Stimulated activated CD4-positive, alpha-beta T cell treated with anti-CD3 and anti-CD28 coated beads, Interleukin-2, amount 100 ng/mL, for 48 hours (primary cell): ENCODE measurements at regions not wholly inside any gene's neighbourhood (a gene's known extent, or its start where the extent isn't known, plus 50 kb on each side); places are given as distances from the start of the nearest gene placed in this dataset.
"Not testable (repeated sequence)": the region's sequence is repeated elsewhere in the genome, so short reads cannot be mapped to it uniquely, and the experiment has no call there.

Experiments used
- DNase-seq, 2 donors: peaks; one replicate each; pipeline ENCODE4 v3.0.0-alpha.2; 2020

DNA sequence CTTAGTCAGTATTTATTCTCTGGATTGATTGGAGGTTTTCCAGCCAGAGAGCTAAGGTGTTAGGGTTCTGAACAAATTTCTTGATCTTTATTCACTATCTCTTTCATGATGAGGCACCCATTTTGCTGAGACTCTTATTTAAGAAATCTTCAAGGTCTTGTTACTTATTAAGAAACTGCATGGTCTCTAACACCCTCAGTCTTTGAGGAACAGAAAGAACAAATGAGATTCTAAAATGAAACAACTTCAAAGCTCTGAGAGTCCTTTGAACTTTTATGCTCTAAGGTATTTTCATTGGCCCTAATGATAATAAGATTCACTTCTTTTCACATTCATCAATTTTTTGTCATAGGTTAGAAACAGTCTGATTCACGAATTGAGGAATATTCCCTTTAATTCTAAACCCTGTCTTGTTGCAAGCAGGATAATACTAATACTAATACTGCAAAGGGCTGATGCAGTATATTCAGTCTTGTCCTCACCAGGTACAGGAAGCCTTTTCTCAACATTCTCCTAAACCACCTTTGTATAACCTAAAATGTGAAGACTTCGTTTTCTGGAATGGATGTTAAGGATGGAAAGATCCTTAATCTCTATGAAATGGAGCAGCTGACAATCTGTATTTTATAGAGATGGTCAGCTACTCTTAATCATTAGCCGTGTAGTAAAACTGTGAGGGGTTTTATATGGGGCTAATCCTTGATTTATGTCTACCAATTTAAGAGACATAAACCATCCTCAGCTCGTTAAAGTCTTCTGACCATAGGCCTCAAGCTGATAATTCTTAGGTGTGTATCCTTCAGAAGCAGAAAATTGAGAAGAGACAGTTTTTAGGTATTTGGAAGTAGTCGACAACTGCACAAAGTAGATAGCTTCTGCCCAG lies 198.3 kb downstream of the OTOL1 start:
- DNase-seq, result no peak

DNA sequence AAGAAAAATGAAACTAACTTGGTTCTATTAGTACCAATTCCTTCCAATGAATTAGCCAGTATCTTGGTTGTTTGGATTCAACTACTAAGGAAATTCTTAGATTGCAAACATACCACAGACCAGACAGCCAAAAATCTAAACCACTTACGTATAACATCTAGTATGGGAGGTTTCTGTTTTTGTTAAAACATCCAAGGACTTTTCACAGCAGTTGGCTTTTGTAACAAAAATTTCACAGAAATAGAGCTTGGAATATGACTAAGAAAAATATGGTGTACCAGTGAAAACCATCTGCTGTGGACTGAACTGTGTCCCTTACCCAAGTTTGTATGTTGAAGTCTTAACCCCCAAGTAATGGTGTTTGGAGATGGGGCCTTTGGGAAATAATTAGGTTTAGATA lies 199.2 kb downstream of the OTOL1 start:
- no peak for DNase-seq

DNA sequence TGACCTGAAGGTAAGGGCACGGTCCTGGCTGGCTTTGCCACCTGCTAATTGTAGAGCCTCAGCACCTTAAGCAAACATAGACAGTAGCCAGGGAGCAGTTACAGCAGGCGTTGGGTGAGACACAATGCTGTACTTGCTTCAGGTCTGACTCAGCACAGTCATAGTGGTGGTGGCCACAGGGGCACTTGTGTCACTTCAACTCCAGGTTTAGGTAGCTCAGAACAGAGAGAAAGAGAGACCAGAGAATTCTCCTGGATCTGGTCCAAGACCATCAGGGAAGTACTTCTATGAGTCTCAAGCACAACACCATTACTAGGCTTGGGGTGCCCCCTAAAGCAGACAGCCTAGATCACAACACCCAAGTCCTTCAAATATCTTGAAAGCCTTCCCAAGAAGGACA lies 204.4 kb downstream of the OTOL1 start:
- DNase-seq, result no peak

GRCh38 chr3:161707253-161707652 lies 210.6 kb downstream of the OTOL1 start:
- not testable (repeated sequence) for DNase-seq

GRCh38 chr3:161713731-161714130 lies 217.1 kb downstream of the OTOL1 start:
- DNase-seq, result no peak

DNA sequence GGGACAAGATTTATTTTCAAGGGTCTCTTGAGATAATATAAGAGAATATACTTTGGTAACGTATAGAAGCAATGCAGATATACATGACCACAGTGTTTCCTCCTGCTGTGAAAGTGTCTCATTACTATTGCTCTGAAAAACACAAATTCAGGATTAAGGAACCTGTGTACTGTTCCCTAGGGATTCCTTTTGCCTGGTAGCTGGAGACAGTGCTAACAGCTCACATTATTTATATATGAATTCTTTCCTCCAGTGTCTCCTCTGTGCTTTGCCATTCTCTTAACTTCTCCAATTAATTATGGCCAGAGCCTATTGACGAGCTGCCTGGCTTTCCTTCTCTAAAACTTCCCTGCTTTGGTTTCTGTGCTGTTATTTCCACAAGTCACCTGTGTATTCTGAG lies 235.4 kb downstream of the OTOL1 start:
- DNase-seq, result no peak

GRCh38 chr3:161737171-161737570 lies 240.6 kb downstream of the OTOL1 start:
- DNase-seq, result no peak

DNA sequence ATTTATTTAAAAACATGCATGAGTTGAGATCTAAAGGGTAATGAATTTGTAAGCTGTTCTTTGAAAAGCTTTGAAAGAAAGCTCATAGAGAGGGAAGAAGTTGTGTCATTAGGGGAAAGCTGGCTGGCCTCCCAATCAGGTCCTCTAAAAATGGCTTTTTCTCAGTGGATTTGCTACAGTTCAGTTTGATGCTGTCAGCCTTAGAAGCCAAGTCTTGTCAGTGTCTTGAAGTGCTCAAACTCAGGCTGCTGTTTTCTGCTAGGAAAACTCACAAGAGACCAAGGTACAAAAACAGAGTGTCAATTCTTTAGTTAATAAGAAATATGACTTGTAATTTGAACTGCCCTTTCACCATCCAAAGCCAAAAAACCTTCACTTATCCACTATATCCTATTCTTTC lies 243.8 kb downstream of the OTOL1 start:
- DNase-seq, result no peak

- no peak for DNase-seq
Observed at GRCh38 chr3:161744366-161744765, 247.8 kb downstream of the OTOL1 start.

DNA sequence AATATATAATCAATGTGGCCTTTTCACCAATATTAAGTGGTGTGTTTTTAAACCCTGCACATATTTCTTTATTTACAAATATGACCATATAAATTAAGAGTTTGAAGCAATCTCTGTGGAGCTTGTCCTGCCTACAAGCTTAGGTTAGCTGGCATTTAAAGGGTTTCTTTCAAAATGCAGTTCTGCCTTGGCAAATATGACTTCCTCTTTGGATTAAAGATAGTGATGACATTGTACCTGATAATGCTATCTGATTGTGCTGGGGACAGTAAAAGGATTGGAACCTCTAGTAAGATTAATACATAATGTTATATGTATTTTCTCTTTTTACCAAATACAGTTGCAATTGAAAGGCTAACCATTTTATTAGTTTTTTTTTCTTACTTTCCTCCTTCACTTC lies 249.1 kb downstream of the OTOL1 start:
- DNase-seq, result no peak

DNA sequence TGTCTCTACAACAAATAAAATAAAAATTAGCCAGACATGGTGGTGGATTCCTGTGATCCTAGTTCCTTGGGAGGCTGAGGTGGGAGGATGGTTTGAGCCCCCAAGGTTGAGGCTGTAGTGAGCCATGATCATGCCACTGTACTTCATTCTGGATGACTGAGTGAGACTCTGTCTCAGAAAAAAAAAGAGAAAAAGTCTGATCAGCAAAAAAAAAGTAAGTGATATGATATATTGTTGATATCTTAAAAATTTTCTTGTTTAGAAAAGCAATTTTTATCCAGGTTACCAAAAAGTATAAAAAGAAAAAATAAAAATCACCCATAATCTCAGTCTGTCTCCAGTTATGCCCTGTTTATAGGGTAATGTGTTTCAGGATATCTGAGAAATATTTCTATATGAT lies 251.4 kb downstream of the OTOL1 start:
- DNase-seq, result no peak

- no peak for DNase-seq
Observed at GRCh38 chr3:161754420-161755053, 257.9 kb downstream of the OTOL1 start.

DNA sequence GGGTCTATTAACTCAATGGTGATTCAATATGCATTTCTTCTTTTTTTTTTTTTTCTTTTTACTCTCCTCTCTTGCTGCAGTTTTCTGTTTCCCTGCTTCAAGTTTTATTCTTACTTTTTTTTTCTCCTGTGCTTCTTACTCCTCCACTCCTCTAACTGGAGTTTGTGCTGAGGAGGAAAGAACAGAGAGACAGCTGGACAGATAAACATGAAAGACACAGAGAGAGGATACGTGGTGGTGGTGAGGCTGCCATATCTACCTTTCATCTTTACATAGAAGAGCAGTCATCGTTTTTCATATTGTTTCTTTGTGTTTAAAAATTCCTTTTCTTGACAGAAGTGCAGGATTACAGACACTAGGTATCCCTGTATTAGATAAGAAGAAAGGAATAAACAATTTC lies 262.8 kb downstream of the OTOL1 start:
- DNase-seq, result no peak

GRCh38 chr3:161766331-161766730 lies 269.7 kb downstream of the OTOL1 start:
- DNase-seq, result no peak

- peak in 1 of 2 donors; percentile 0 for DNase-seq
Observed at GRCh38 chr3:161770484-161771386, 274.1 kb downstream of the OTOL1 start.

- no peak for DNase-seq
Observed at GRCh38 chr3:161781381-161781780, 284.8 kb downstream of the OTOL1 start.

- DNase-seq, result no peak
Observed at GRCh38 chr3:161793194-161793930, 296.8 kb downstream of the OTOL1 start.

- no peak for DNase-seq
Observed at GRCh38 chr3:161794551-161794950, 297.9 kb downstream of the OTOL1 start.

DNA sequence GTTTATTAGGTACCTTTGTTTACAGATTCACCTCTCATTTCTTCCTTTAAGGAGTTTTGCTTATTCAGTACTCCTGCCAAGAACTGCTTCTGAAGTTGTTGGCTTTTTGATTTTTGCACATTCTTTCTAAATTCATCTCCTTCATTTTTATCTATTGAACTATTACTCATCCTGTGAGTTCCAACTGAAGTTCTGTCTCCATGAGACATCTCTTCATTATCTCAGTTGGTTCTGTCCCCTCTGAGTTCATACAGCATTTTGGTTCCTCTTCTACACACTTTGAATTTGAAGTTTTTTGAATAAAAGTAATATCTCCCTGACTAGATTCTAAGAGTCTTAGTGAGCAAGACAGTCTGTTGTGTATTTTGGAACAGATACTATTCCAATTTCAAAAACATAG lies 299.7 kb downstream of the OTOL1 start:
- DNase-seq, result no peak

- no peak for DNase-seq
Observed at GRCh38 chr3:161796780-161797179, 300.2 kb downstream of the OTOL1 start.

- no peak for DNase-seq
Observed at GRCh38 chr3:161798016-161798415, 301.4 kb downstream of the OTOL1 start.

GRCh38 chr3:161800985-161801559 lies 304.5 kb downstream of the OTOL1 start:
- DNase-seq, result no peak
